ENCODE measurements at regions not wholly inside any gene's neighbourhood (a gene's known extent, or its start where the extent isn't known, plus 50 kb on each side); places are given as distances from the start of the nearest gene placed in this dataset.

GRCh38 chr12:124620606-124621295, 53.3 kb upstream of the NCOR2 start:
- Histone ChIP-seq H3K27ac (ENCODE audit: low read depth in 1 of 2, low read length in 2 of 2) (no peak overlapping the region), H3K9me3 (replicated peaks in 1 of 2; ENCODE audit: control insufficient read depth in 1 of 2, insufficient read depth in 1 of 2, low read length in 2 of 2) (peaks cover 0 to 7% of the 10 kb centered on the region in 2 donors), H3K4me2 (replicated peaks; ENCODE audit: extremely low read depth, low read length, poor library complexity, severe bottlenecking) (no peak overlapping the region), H3K27me3 (ENCODE audit: control insufficient read depth in 2 of 2, insufficient read depth in 2 of 2, low read length in 2 of 2) (no peaks in the 10 kb centered on the region), H3K4me3 (replicated peaks in 1 of 3; ENCODE audit: low read depth in 2 of 3, low read length in 3 of 3) (no peak overlapping the region), H4K20me1 (ENCODE audit: insufficient read depth, low read length) (no peaks in the 10 kb centered on the region), H2AFZ (ENCODE audit: insufficient read depth, low read depth, low read length, poor library complexity, severe bottlenecking) (no peak overlapping the region), H3K9ac (ENCODE audit: insufficient read depth, low read length, poor library complexity, severe bottlenecking) (no peak overlapping the region), H3K36me3 (replicated peaks in 1 of 2; ENCODE audit: control insufficient read depth in 1 of 2, insufficient read depth in 2 of 2, low read length in 2 of 2) (no peaks in the 10 kb centered on the region), H3K79me2 (ENCODE audit: insufficient read depth, low read length) (no peaks in the 10 kb centered on the region), H3K4me1 (ENCODE audit: control insufficient read depth in 1 of 2, insufficient read depth in 2 of 2, low read length in 2 of 2) (peaks cover 63 to 72% of the 10 kb centered on the region in 2 donors)
- intact Hi-C loops (cut with micrococcal nuclease): no loop called here
- H3K4me3 Mint-ChIP-seq: peak overlapping the region in 1 of 2 donors; percentile 37
- no peak for DNase-seq
- no peaks in the 10 kb centered on the region for H3K27me3 Mint-ChIP-seq (ENCODE audit: low read depth in 3 of 3)
- H3K9me3 Mint-ChIP-seq: peaks cover 2 to 8% (median 4%) of the 10 kb centered on the region in 7 donors
- peak overlapping the region in 3 of 7 donors; percentile 25 to 56 (median 40) for H3K27ac Mint-ChIP-seq
- peaks cover 2 to 5% of the 10 kb centered on the region in 2 donors for H3K36me3 Mint-ChIP-seq
- TF ChIP-seq CTCF (IDR thresholded peaks at IDR 0.05): no peak
- WGBS (ENCODE audit: insufficient coverage): 88% methylated on average over 8 of the region's 12 CpGs
- H3K4me1 Mint-ChIP-seq: peaks cover 74% of the 10 kb centered on the region

- Mint-ChIP-seq H3K36me3 (peaks cover 0 to 2% of the 10 kb centered on the region in 2 donors), H3K27ac (peak overlapping the region in 1 of 7 donors; percentile 61), H3K9me3 (peaks cover 4 to 10% (median 8%) of the 10 kb centered on the region in 7 donors), H3K4me3 (no peak overlapping the region), H3K4me1 (peaks cover 51% of the 10 kb centered on the region), H3K27me3 (ENCODE audit: low read depth in 3 of 3) (no peaks in the 10 kb centered on the region)
- Histone ChIP-seq H4K20me1 (ENCODE audit: insufficient read depth, low read length) (no peaks in the 10 kb centered on the region), H3K4me2 (replicated peaks; ENCODE audit: extremely low read depth, low read length, poor library complexity, severe bottlenecking) (no peak overlapping the region), H3K9ac (ENCODE audit: insufficient read depth, low read length, poor library complexity, severe bottlenecking) (no peak overlapping the region), H3K27ac (ENCODE audit: low read depth in 1 of 2, low read length in 2 of 2) (no peak overlapping the region), H3K9me3 (replicated peaks in 1 of 2; ENCODE audit: control insufficient read depth in 1 of 2, insufficient read depth in 1 of 2, low read length in 2 of 2) (peaks cover 5 to 14% of the 10 kb centered on the region in 2 donors), H3K4me3 (replicated peaks in 1 of 3; ENCODE audit: low read depth in 2 of 3, low read length in 3 of 3) (no peak overlapping the region), H3K79me2 (ENCODE audit: insufficient read depth, low read length) (no peaks in the 10 kb centered on the region), H2AFZ (ENCODE audit: insufficient read depth, low read depth, low read length, poor library complexity, severe bottlenecking) (no peak overlapping the region), H3K36me3 (replicated peaks in 1 of 2; ENCODE audit: control insufficient read depth in 1 of 2, insufficient read depth in 2 of 2, low read length in 2 of 2) (no peaks in the 10 kb centered on the region), H3K27me3 (ENCODE audit: control insufficient read depth in 2 of 2, insufficient read depth in 2 of 2, low read length in 2 of 2) (no peaks in the 10 kb centered on the region), H3K4me1 (ENCODE audit: control insufficient read depth in 1 of 2, insufficient read depth in 2 of 2, low read length in 2 of 2) (peaks cover 39 to 49% of the 10 kb centered on the region in 2 donors)
- no peak for TF ChIP-seq CTCF (IDR thresholded peaks at IDR 0.05)
- 83% methylated on average over 20 of the region's 21 CpGs for WGBS (ENCODE audit: insufficient coverage)
- intact Hi-C loops (cut with micrococcal nuclease): no loop called here
- DNase-seq: no peak
Observed at GRCh38 chr12:124618291-124618902, 51.0 kb upstream of the NCOR2 start.

All from CD14-positive monocyte (primary cell).